ENCODE measurements at regions not wholly inside any gene's neighbourhood (a gene's known extent, or its start where the extent isn't known, plus 50 kb on each side); places are given as distances from the start of the nearest gene placed in this dataset.
A peak's percentile ranks its signal among the peaks of the same experiment; 100 is the strongest.
"Not testable (repeated sequence)": the region's sequence is repeated elsewhere in the genome, so short reads cannot be mapped to it uniquely, and the experiment has no call there.

GRCh38 chr10:27369880-27370279 lies 129.3 kb upstream of the ACBD5 start:
- DNase-seq: no peak
- H3K36me3 ChIP-seq (ENCODE audit: control insufficient read depth, insufficient read depth, low read length): no peaks in the 10 kb centered on the region
- no peaks in the 10 kb centered on the region for H3K9me3 ChIP-seq (replicated peaks; ENCODE audit: control insufficient read depth, low read depth, low read length)
- H3K4me3 ChIP-seq (ENCODE audit: low read length): no peak overlapping the region
- no CpG with 5 or more reads among the region's 3 CpGs for WGBS (ENCODE audit: insufficient coverage)
- no peak overlapping the region for H3K27ac ChIP-seq (ENCODE audit: low read length)
- H3K27me3 ChIP-seq (ENCODE audit: control insufficient read depth, insufficient read depth, low read length): no peaks in the 10 kb centered on the region
- H3K4me1 ChIP-seq (ENCODE audit: control insufficient read depth, insufficient read depth, low read length): no peaks in the 10 kb centered on the region

- H3K27ac ChIP-seq (ENCODE audit: low read length): no peak overlapping the region
- no peak for DNase-seq
- H3K9me3 ChIP-seq (replicated peaks; ENCODE audit: control insufficient read depth, low read depth, low read length): no peaks in the 10 kb centered on the region
- H3K36me3 ChIP-seq (ENCODE audit: control insufficient read depth, insufficient read depth, low read length): no peaks in the 10 kb centered on the region
- H3K4me3 ChIP-seq (ENCODE audit: low read length): no peak overlapping the region
- WGBS (ENCODE audit: insufficient coverage): 100% methylated on average over 2 of the region's 10 CpGs
- H3K27me3 ChIP-seq (ENCODE audit: control insufficient read depth, insufficient read depth, low read length): no peaks in the 10 kb centered on the region
- no peaks in the 10 kb centered on the region for H3K4me1 ChIP-seq (ENCODE audit: control insufficient read depth, insufficient read depth, low read length)
Observed at GRCh38 chr10:27368706-27369105, 128.1 kb upstream of the ACBD5 start.

- Histone ChIP-seq H3K27ac (ENCODE audit: low read length) (no peak overlapping the region), H3K36me3 (ENCODE audit: control insufficient read depth, insufficient read depth, low read length) (no peaks in the 10 kb centered on the region), H3K4me3 (ENCODE audit: low read length) (no peak overlapping the region), H3K9me3 (replicated peaks; ENCODE audit: control insufficient read depth, low read depth, low read length) (no peaks in the 10 kb centered on the region), H3K4me1 (ENCODE audit: control insufficient read depth, insufficient read depth, low read length) (no peaks in the 10 kb centered on the region), H3K27me3 (ENCODE audit: control insufficient read depth, insufficient read depth, low read length) (no peaks in the 10 kb centered on the region)
- DNase-seq: no peak
- WGBS (ENCODE audit: insufficient coverage): no CpG with 5 or more reads among the region's 1 CpG
Observed at GRCh38 chr10:27366769-27367168, 126.2 kb upstream of the ACBD5 start.

GRCh38 chr10:27364028-27364427 lies 123.4 kb upstream of the ACBD5 start:
- H3K4me1 ChIP-seq (ENCODE audit: control insufficient read depth, insufficient read depth, low read length): peaks cover 5% of the 10 kb centered on the region
- DNase-seq: no peak
- WGBS (ENCODE audit: insufficient coverage): 73% methylated on average over 5 of the region's 8 CpGs

GRCh38 chr10:27360581-27361172 lies 120.1 kb upstream of the ACBD5 start:
- H3K4me3 ChIP-seq (ENCODE audit: low read length): no peak overlapping the region

More at GRCh38 chr10:27364028-27364427, 123.4 kb upstream of the ACBD5 start:
- Histone ChIP-seq H3K36me3 (ENCODE audit: control insufficient read depth, insufficient read depth, low read length) (no peaks in the 10 kb centered on the region), H3K27ac (ENCODE audit: low read length) (no peak overlapping the region), H3K27me3 (ENCODE audit: control insufficient read depth, insufficient read depth, low read length) (no peaks in the 10 kb centered on the region), H3K4me3 (ENCODE audit: low read length) (no peak overlapping the region), H3K9me3 (replicated peaks; ENCODE audit: control insufficient read depth, low read depth, low read length) (no peaks in the 10 kb centered on the region)

GRCh38 chr10:27359792-27360355 lies 119.3 kb upstream of the ACBD5 start:
- 49% methylated on average over 6 of the region's 12 CpGs for WGBS (ENCODE audit: insufficient coverage)
- H3K4me3 ChIP-seq (ENCODE audit: low read length): no peak overlapping the region
- no peak overlapping the region for H3K27ac ChIP-seq (ENCODE audit: low read length)
- peaks cover 9% of the 10 kb centered on the region for H3K4me1 ChIP-seq (ENCODE audit: control insufficient read depth, insufficient read depth, low read length)
- H3K36me3 ChIP-seq (ENCODE audit: control insufficient read depth, insufficient read depth, low read length): no peaks in the 10 kb centered on the region
- H3K27me3 ChIP-seq (ENCODE audit: control insufficient read depth, insufficient read depth, low read length): no peaks in the 10 kb centered on the region
- H3K9me3 ChIP-seq (replicated peaks; ENCODE audit: control insufficient read depth, low read depth, low read length): no peaks in the 10 kb centered on the region
- DNase-seq: no peak

More at GRCh38 chr10:27360581-27361172, 120.1 kb upstream of the ACBD5 start:
- Histone ChIP-seq H3K4me1 (ENCODE audit: control insufficient read depth, insufficient read depth, low read length) (peaks cover 9% of the 10 kb centered on the region), H3K27ac (ENCODE audit: low read length) (no peak overlapping the region), H3K9me3 (replicated peaks; ENCODE audit: control insufficient read depth, low read depth, low read length) (no peaks in the 10 kb centered on the region), H3K27me3 (ENCODE audit: control insufficient read depth, insufficient read depth, low read length) (no peaks in the 10 kb centered on the region), H3K36me3 (ENCODE audit: control insufficient read depth, insufficient read depth, low read length) (no peaks in the 10 kb centered on the region)
- WGBS (ENCODE audit: insufficient coverage): no CpG with 5 or more reads among the region's 3 CpGs
- DNase-seq: peak; percentile 77

GRCh38 chr10:27356738-27357137 lies 116.1 kb upstream of the ACBD5 start:
- H3K9me3 ChIP-seq (replicated peaks; ENCODE audit: control insufficient read depth, low read depth, low read length): no peaks in the 10 kb centered on the region
- DNase-seq: no peak
- peaks cover 22% of the 10 kb centered on the region for H3K4me1 ChIP-seq (ENCODE audit: control insufficient read depth, insufficient read depth, low read length)
- H3K36me3 ChIP-seq (ENCODE audit: control insufficient read depth, insufficient read depth, low read length): no peaks in the 10 kb centered on the region
- H3K27ac ChIP-seq (ENCODE audit: low read length): no peak overlapping the region
- 83% methylated on average over 8 of the region's 8 CpGs for WGBS (ENCODE audit: insufficient coverage)
- H3K27me3 ChIP-seq (ENCODE audit: control insufficient read depth, insufficient read depth, low read length): no peaks in the 10 kb centered on the region
- H3K4me3 ChIP-seq (ENCODE audit: low read length): no peak overlapping the region

GRCh38 chr10:27355918-27356573 lies 115.4 kb upstream of the ACBD5 start:
- Histone ChIP-seq H3K36me3 (ENCODE audit: control insufficient read depth, insufficient read depth, low read length) (no peaks in the 10 kb centered on the region), H3K4me1 (ENCODE audit: control insufficient read depth, insufficient read depth, low read length) (peaks cover 22% of the 10 kb centered on the region), H3K27me3 (ENCODE audit: control insufficient read depth, insufficient read depth, low read length) (no peaks in the 10 kb centered on the region), H3K9me3 (replicated peaks; ENCODE audit: control insufficient read depth, low read depth, low read length) (no peaks in the 10 kb centered on the region), H3K27ac (ENCODE audit: low read length) (no peak overlapping the region), H3K4me3 (ENCODE audit: low read length) (no peak overlapping the region)
- no peak for DNase-seq
- 81% methylated on average over 6 of the region's 7 CpGs for WGBS (ENCODE audit: insufficient coverage)

- peak overlapping the region; percentile 55 for H3K27ac ChIP-seq (ENCODE audit: low read length)
- peak; percentile 60 for DNase-seq
- H3K4me1 ChIP-seq (ENCODE audit: control insufficient read depth, insufficient read depth, low read length): peaks cover 20% of the 10 kb centered on the region
- not testable (repeated sequence) for H3K4me3 ChIP-seq (ENCODE audit: low read length); H3K36me3 ChIP-seq (ENCODE audit: control insufficient read depth, insufficient read depth, low read length); H3K27me3 ChIP-seq (ENCODE audit: control insufficient read depth, insufficient read depth, low read length); H3K9me3 ChIP-seq (replicated peaks; ENCODE audit: control insufficient read depth, low read depth, low read length)
- WGBS (ENCODE audit: insufficient coverage): no CpG with 5 or more reads among the region's 11 CpGs
Observed at GRCh38 chr10:27354643-27355270, 114.2 kb upstream of the ACBD5 start.

- WGBS (ENCODE audit: insufficient coverage): 58% methylated on average over 5 of the region's 5 CpGs
- H3K27me3 ChIP-seq (ENCODE audit: control insufficient read depth, insufficient read depth, low read length); H3K36me3 ChIP-seq (ENCODE audit: control insufficient read depth, insufficient read depth, low read length); H3K9me3 ChIP-seq (replicated peaks; ENCODE audit: control insufficient read depth, low read depth, low read length); DNase-seq; H3K4me3 ChIP-seq (ENCODE audit: low read length): not testable (repeated sequence)
- H3K4me1 ChIP-seq (ENCODE audit: control insufficient read depth, insufficient read depth, low read length): peaks cover 20% of the 10 kb centered on the region
- H3K27ac ChIP-seq (ENCODE audit: low read length): peak overlapping the region; percentile 55
Observed at GRCh38 chr10:27354100-27354499, 113.5 kb upstream of the ACBD5 start.
